ENCODE measurements at regions not wholly inside any gene's neighbourhood (a gene's known extent, or its start where the extent isn't known, plus 50 kb on each side); places are given as distances from the start of the nearest gene placed in this dataset.
A peak's percentile ranks its signal among the peaks of the same experiment; 100 is the strongest.
"Not testable (repeated sequence)": the region's sequence is repeated elsewhere in the genome, so short reads cannot be mapped to it uniquely, and the experiment has no call there.

- DNase-seq (ENCODE audit: low spot score): no peak
Observed at GRCh38 chr22:17318817-17319216, 50.4 kb upstream of the CECR2 start.

DNA sequence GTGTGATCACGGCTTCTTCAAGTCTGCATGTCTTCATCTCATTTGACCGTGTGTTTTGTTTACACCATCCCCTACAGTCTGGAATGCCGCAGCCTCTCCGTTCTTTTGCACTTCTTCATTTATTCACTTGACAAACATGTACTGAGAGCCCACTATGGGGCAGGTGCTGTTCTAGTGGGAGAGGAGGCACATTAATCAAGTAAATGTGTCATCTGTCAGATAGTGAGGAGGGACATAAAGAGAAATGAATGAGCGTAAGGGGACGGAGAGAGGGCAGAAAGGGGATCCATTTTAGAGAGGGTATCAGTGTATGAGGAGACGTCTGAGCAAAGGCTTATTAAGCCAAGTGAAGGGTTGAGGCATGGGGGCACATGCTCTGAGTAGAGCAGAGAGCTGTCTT is 54.0 kb upstream of the CECR2 start:
- no peak for DNase-seq (ENCODE audit: low spot score)

DNA sequence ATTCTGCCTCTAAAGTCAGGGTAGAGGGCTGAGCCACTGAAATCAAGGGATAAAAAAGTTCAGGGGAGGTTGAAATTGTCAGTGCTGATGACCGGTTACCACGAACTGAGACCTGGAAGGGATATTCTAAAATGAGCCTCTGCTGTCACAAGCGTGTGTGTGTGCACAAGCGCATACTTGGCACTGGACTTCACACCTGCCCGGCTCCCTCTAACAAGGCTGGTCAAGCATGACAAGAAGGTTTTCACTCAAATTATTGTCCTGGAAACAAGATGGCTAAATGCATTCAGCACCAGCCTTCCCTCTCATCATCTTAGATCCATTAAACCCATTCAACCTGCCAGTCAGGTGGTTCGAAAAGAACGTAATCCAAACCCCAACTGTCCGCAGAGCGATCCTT is 54.8 kb upstream of the CECR2 start:
- no peak for DNase-seq (ENCODE audit: low spot score)

DNA sequence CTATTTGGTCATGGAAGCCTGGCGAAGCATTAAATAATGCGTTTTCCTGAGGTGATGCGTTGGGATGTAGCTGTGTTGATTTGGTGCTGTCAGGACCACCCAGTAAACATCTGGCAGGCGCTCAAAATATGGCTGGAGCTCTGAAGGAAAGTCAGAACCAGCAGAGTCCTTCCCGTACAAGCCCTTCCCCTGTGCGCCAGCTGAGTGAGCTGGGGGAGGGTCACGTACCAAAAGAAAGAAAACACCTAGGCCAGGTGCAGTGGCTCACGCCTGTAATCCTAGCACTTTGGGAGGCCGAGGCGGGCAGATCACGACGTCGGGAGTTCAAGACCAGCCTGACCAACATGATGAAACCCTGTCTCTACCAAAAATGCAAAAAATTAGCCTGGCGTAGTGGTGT is 55.6 kb upstream of the CECR2 start:
- no peak for DNase-seq (ENCODE audit: low spot score)

- no peak for DNase-seq (ENCODE audit: low spot score)
Observed at GRCh38 chr22:17307566-17307965, 61.7 kb upstream of the CECR2 start.

DNA sequence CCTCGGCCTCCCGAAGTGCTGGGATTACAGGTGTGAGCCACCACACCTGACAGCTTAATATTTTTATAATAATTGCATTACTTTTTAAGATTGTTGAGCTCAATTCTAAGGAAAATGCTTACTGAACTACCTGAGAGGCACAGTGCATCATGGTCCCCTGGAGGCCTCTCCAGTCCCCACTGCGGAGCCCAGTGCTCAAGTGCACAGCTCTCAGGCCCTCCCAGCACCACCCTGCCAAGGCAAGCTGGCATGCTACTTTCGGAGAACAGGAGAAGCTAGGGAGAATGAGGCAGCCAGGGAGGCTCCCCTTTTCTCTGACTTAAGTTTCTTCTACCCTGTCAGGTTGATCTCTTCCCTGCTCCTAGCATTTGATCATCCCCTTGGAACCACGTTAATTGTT is 64.2 kb upstream of the CECR2 start:
- no peak for DNase-seq (ENCODE audit: low spot score)

DNA sequence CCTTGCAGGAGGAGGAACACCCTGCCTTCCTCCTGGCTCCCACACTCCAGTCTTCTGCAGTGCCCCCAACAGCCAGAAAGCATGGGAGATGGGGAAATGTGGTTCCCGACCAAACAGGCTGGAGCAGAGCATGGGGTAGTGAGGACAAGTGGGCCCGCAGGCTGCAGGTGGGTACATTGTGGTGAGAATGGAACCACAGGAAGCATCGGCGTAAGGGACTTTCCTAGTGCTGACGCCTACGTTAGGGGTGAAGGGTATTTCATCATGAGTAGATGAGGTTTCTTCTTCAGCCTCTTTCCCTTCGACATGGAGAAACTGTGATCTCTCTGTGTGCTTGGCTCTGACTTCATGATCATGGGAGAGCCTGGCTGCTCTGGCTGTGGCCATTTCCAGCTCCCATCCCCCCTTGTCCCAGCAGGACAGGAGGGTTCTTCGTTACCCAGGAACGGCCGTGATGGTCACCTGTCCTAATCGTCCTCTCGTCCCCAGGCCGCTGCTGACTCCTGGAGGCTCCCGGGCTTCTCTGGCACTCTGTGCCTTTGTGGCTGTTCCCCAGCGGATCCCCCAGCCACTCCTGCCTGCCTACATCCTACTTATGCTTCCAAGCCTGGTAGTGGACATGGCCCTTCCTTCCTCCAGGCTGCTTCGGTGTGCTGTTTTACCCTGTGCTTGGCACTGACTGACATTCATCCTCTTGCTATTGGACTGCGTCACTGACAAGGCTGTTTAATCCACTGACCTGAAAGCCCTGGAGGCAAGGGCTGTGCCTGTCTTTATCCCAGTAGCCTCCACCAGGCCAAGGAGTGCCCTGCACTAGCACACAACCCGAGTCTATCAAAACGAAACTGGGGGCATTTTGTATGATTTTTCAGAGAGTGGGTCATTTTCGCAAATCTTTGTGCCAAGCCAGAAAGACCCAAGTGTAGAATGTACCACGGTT is 65.2 kb upstream of the CECR2 start:
- DNase-seq (ENCODE audit: low spot score): peak; percentile 52

DNA sequence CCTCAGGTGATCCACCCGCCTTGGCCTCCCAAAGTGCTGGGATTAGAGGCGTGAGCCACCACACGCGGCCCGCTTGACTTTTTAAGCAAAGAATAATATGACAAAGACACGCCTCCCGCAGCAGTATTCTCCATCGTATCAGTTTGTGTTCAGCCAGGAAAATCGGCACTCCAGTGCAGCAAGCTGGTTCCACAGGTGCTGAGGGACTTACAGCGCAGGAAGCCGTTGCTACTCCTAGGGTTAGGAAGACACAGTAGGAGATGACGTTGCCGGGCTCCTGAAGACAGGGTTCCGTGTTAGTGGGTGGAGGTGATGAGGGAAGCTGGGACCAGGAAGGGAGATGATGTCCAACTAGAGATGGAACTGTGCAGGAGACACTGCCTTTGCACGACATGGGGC is 65.8 kb upstream of the CECR2 start:
- no peak for DNase-seq (ENCODE audit: low spot score)

DNA sequence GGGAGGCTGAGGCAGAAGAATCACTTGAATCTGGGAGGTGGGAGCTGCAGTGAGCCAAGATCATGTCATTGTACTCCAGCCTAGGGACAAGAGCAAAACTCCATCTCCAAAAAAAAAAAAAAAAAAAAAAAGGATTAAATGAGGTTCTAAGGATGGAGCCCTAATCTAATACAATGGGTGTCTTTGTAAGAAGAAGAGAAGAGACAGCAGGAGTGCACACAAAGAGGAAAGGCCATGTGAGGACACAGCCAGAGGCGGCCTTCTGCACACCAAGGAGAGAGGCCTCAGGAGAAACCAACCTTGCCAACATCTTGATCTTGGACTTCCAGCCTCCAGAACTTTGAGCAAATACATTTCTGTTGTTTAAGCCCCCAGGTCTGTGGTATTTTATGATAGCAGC is 66.6 kb upstream of the CECR2 start:
- DNase-seq (ENCODE audit: low spot score): no peak

DNA sequence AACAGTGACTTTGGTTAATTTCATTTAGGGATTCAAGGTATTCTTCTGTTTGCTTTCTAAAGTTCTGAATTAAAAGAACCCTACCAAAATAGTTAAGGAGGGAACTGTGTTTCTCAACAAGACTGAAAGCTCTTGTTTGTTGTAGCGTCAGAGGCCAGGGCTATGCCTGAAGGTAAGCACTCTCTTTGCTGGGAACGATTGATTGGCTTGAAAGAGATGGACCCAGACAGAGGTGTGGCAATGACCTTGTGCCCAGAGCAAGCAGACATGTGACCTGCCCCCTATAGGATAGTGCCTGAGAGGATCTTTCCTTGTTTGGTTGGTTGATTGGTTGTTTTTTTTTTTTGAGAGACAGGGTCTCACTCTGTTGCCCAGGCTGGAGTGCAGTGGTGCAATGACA is 68.3 kb upstream of the CECR2 start:
- no peak for DNase-seq (ENCODE audit: low spot score)

GRCh38 chr22:17298805-17299502 is 70.3 kb upstream of the CECR2 start:
- not testable (repeated sequence) for DNase-seq (ENCODE audit: low spot score)

DNA sequence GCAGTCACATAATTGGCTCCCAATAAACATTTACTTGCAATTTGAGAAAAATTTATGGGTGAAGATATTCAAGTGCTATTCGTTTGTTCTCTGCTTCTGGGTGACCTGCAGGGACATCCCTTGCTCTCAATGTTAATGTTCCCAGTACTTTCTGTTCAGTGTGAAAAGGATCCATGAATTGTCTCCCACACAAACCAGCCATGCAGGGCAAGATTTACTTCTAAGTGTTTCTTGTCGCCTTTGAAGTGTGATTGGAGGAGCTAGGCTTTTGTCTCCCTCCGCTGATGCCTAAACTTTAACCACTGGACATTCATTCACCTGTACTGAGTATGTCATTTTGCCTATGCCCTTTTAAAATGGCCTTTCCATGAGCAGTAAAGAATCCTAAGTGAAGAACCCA is 66.4 kb upstream of the ADA2 start:
- DNase-seq (ENCODE audit: low spot score): no peak

GRCh38 chr22:17284888-17285287 is 65.7 kb upstream of the ADA2 start:
- DNase-seq (ENCODE audit: low spot score): no peak

- DNase-seq (ENCODE audit: low spot score): no peak
Observed at GRCh38 chr22:17284466-17284865, 65.2 kb upstream of the ADA2 start.

GRCh38 chr22:17283865-17284264 is 64.6 kb upstream of the ADA2 start:
- DNase-seq (ENCODE audit: low spot score): not testable (repeated sequence)

DNA sequence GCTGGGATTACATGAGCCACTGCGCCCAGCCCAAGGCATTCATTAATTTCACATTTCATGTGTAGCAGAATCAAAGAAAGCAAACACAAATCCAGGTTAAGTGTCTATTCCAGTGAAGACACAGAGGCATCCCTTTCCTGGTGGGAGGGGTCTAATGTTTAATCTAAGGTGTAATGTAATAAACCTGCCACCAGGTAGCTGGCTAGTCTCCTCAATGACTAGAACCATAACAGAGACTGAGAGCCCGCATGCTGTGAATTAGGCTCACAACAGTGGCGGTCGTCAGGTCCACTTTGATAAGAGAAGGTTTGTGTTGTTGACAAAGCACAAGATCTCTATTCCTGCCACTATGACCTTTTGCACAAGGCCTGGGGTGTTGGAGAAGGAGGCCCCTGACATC is 64.2 kb upstream of the ADA2 start:
- DNase-seq (ENCODE audit: low spot score): no peak

DNA sequence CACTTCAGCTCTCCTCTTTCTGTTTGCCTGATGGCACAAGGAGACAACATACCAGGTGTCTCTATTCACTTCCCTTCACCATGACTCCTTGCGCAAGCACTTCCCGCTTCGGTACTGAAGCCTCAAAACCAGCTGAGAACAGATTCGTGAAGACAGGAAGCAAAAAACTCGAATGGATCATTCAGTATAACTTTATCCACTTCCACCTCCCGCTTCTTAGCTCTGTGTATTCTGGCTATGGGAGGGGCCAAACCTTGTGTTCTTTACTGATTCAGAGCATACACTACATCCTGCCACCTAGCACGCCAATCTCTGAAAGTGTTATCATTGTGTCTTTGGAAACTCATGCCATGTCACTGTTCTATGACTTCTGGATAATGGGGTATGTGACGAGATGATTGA is 62.2 kb upstream of the ADA2 start:
- no peak for DNase-seq (ENCODE audit: low spot score)

GRCh38 chr22:17281026-17281425 is 61.8 kb upstream of the ADA2 start:
- no peak for DNase-seq (ENCODE audit: low spot score)

DNA sequence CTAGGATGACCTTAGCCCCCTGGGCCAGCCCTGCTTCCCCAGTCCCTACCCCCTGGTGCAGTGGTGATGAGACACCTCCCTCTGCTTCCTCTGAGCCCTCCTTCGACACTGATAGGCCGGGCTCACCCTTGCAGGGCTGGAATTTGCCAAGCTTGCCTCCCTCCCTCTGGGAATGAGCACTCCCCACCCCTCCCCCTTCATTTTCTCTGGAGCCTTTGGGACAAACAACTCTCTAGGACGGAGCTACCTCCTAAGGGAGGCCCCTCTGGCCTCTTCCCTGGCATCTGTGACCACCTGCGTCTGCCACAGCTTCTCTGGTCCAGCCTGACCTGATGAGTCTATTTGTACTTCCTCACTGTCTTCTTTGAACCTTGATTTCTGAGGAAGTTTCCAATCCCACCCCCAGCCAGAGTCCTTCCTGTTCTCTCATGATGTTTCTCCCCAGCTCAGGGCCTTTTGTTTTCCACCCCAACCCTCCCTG is 53.3 kb upstream of the ADA2 start:
- DNase-seq (ENCODE audit: low spot score): no peak

- no peak for DNase-seq (ENCODE audit: low spot score)
Observed at GRCh38 chr22:17271711-17272451, 52.6 kb upstream of the ADA2 start.

DNA sequence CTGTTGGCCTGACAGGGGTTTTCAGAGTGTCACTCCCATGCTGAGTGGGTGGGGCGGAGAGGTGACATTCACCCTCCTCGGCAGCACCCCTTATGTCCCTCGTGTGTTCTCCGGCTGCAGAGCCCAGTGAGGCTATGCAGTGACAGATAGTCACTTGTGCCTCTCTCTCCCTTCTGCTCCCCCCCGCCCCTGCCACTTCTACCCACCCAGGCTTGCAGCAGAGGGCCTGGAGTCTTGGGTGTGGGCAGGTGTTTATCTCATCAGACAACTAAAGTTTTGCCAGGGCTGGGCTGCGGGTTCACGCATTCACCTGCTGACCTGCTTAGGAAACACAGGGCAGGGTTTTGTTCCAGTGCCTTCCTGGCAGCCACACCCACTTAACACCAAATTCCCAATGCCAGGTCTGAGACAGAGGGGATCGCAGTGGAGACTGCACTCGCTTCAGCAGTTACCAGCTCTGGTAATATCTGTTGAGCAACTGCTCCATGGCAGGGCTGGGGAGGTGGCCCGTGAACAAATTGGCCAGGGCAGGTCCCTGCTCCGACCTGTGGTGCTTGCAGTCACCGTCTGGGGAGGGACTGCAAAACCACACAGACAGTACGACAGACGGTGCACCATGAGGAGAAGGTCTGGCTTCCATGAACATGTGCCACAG is 50.5 kb upstream of the ADA2 start:
- no peak for DNase-seq (ENCODE audit: low spot score)

- DNase-seq (ENCODE audit: low spot score): no peak
Observed at GRCh38 chr22:17269224-17269606, 50.0 kb upstream of the ADA2 start.
